ENCODE measurements at regions not wholly inside any gene's neighbourhood (a gene's known extent, or its start where the extent isn't known, plus 50 kb on each side); places are given as distances from the start of the nearest gene placed in this dataset.
A peak's percentile ranks its signal among the peaks of the same experiment; 100 is the strongest.

DNA sequence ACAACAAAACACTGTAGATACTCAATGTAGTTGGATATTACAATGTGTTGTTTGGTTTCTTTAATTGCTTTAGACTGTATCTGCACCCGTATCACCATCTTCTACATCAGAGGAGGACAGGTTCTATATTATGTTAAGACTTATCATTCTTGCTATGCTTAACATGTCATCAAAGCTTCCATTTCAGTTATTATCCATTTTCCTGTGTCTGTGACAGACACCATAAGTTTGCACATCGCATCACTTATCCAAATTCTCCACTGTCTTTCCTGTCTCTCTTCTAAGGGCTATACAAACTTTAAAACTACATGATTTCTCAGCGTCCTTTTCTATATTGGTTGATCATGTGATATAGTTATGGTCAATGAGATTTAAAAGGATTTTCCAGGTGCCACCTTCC, 719.0 kb downstream of the TBC1D32 start:
- DNase-seq, result no peak

DNA sequence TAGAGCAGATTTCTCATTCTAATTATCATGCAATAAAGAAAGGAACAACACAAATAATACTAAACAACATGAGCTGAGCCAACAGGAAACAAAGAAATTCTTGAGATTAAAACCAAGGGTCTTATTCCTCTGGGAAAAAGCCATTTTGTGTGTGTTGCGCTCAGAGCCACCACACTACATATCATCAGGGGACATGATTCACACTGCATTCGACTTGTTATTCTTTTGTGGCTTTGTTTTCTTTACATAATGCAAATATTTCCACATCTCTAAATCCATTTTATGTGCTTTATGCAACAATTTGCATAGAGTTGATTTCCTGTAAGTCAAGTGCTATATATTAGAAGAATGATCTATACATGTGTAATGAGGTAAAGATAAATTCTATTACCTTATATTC, 719.6 kb downstream of the TBC1D32 start:
- no peak for DNase-seq

GRCh38 chr6:120608826-120609225, 725.5 kb downstream of the TBC1D32 start:
- peak; percentile 76 for DNase-seq

DNA sequence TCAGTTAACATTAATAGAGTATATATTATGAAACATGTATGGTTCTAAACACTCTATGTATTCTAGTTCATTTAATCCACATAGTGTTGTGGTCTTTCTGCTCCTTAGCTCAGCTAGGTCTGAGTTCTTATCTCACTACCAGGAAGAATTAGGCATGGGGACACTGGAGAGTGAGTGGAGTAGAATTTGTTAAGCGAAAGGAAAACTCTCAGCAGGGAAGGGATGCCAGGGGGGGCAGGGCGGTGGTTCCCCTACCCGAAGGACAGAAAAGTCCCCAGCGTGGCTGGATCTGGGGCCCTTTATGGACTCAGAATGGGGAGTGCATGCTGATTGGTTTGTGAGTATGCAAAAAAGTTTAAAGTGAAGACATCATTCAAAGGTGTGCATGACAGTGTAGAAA, 727.5 kb downstream of the TBC1D32 start:
- DNase-seq, result no peak

GRCh38 chr6:120604510-120604909, 729.8 kb downstream of the TBC1D32 start:
- no peak for DNase-seq

- no peak for DNase-seq
Measured at GRCh38 chr6:120590611-120591010, 743.7 kb downstream of the TBC1D32 start.

- no peak for DNase-seq
Measured at GRCh38 chr6:120588424-120588823, 745.9 kb downstream of the TBC1D32 start.

DNA sequence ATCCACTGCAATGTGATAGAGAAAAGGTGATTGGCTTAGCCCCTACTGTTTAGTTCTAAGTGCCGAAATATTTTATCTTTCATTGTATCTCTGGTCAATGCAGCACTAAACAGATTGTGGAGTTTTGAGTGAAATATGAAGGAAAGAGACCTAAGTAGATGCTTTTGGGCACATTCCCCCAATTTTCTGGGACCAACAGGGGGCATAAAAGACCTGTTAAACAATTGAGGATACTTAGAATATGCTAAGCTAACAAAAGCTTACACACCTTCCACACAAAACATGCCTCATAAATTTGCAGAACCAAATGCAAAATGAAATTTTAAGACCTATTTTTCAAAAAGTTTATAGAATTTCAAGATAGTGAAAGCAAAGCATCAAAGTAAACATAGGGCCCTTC, 746.9 kb downstream of the TBC1D32 start:
- DNase-seq, result no peak

- DNase-seq, result no peak
Measured at GRCh38 chr6:120584111-120584760, 750.0 kb downstream of the TBC1D32 start.

DNA sequence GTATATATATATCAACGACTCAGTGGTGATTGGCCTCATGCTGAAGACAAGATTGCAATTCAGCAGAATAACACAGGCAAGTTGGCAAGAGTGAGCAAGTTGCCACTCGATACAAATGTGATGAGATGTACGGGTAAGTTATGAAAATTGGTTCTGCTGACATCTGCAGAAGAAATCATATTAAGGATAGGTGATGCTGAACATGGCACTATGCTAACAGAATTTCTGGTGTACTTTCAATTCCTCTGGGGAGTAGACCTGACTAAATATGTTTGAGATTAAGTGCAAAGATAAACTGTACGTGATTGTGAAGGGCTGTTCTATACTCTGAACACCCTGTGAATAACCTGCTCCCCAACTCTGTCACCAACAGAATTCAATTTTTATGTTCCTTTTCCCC, 758.2 kb downstream of the TBC1D32 start:
- no peak for DNase-seq

DNA sequence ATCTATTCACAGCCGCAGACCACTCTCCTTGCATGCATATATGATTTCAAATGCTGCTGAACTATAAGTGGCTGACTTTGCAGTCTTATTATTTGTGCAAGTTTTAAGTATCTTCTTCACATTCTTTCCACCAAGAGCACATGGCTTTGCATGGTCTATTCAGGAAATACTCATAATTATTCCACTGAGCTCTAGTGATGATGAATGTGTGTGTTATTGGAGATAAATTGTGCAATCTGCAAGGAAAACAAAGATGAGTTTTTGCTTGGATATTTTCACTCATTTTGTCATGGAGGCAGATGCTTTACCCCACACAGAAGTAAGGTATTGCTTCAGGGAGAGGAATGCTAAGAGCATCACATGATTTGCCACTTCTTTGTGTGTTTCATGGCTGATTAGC, 764.6 kb downstream of the TBC1D32 start:
- peak; percentile 38 for DNase-seq

GRCh38 chr6:120564779-120565178, 769.5 kb downstream of the TBC1D32 start:
- DNase-seq, result no peak

- no peak for DNase-seq
Measured at GRCh38 chr6:120558294-120558693, 776.0 kb downstream of the TBC1D32 start.

DNA sequence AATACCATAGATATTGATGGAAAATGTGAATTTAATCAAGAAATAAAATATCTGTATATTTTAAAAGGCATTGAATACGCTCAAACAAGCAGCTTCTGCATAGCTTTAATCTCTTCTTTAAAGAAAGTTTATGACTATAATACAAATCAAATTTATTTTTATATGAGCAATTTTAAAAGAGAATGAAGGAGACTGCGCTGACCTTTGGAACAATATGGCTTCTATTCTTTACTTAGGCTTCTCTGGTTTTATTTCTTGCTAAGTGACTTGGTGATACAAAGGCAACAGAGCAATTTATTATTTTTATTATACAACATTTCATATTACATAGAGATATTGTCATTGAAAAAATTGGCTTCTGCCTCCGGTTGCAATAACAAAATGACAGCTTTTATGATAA, 776.7 kb downstream of the TBC1D32 start:
- DNase-seq, result no peak

DNA sequence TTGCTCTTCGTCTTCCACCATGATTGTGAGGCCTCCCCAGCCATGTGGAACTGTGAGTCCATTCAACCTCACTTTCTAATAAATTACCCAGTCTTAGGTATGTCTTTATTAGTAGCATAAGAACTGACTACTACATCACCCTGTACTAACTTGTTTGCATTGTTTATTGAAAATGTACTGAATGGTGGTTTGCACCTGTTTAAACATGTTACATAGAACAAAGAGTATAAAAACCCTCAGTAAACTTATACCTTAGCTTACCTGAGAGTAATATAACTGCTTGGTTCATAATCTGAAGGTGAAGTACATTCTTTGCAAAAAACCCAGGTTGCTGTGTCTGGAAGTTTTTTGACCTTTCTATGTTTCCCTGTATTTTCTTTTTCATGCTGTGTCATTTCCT, 777.8 kb downstream of the TBC1D32 start:
- no peak for DNase-seq

- DNase-seq, result no peak
Measured at GRCh38 chr6:120553353-120553752, 780.9 kb downstream of the TBC1D32 start.

DNA sequence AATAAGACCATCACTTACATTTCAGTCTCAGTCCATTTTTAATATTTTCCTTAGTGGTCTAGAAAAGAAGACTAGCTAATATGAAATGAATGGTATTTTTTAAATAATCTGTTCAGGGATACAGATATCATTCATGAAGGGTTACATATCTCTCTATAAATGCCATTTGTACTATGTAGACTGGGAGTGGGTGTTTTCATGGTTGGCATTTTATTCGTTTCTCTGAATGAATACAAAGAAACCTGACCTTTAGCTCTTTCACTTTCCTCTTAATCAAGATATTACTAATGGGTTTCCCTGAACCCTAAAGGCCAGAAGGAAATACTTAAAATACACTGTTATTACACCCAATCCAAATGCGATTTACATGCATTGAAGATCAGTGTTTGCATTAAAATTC, 788.9 kb downstream of the TBC1D32 start:
- no peak for DNase-seq

DNA sequence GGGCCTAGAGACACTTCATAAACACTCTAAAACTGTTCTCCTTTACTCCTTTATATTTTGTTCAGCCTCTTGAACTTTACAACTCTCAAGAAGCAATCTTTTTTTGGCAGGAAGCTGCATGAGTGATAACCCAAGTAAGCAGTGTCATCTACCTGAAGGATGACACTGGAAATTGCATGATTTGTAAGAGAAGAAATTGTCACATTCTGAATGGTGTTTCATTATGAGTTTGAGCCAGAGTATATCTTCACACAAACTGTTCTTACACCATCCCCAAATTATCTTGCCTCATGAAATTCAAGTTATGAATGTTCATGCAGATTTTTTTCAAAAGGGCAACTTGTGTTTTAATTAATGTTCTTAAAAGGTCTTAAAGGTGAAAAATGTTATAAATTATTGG, 799.3 kb downstream of the TBC1D32 start:
- DNase-seq, result no peak

GRCh38 chr6:120526576-120526975, 807.7 kb downstream of the TBC1D32 start:
- no peak for DNase-seq

DNA sequence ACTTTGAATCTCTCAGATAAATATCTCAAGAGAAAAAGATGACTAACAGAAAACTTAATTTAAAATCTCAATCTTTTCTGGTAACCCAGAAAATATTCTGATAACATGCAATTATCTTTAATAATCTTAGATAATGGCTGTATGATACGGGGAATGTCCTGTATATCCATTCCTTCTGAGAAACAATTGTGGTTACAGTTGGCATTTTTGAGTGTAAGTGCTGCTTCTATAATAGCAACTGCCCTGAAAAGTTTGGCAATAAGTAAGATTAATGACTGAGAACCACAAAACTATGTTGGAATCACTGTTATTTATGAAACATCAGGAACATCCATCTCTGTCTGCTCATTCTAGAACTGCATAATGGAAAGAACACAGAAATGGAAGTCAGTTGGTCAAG, 819.7 kb downstream of the TBC1D32 start:
- no peak for DNase-seq

DNA sequence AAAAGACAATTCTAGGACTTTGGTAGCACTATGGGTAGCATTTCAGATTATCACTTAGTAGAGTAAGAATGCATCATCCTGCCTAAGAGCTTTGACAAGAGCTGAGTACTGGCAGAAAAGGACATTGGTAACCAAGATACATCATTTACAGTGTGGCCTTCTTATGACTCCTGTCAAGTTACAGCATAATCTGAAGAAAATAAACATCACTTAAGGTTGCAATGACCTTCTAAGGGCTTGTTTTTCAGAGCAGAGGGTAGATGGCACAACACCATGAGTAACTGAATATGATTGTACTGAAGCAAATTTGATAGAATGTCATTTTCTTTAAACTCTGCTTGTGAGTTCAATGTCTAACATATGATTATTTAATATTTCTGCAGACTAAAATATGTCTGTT, 822.6 kb downstream of the TBC1D32 start:
- DNase-seq, result no peak

- no peak for DNase-seq
Measured at GRCh38 chr6:120498711-120499110, 835.6 kb downstream of the TBC1D32 start.

GRCh38 chr6:120496661-120497060, 837.6 kb downstream of the TBC1D32 start:
- DNase-seq, result no peak

DNA sequence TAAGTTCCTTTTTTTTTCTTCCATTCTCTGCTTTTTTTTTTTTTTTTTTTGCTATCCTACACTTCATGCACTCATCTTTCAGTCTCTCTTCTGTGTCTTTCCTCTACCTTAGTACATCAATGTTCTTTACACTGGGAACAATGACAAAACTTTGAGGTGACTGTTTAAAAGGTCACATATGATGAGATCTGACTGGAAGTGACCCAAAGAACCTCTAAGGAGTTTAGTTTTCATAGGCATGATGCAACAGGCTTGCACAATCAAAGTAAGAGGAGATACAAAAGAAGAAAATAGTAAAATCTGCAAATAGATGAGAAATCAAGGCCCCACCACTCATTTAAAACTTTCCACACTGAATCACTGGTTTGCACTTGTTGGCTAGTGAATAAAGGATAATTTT, 840.8 kb downstream of the TBC1D32 start:
- DNase-seq, result peak; percentile 1

- no peak for DNase-seq
Measured at GRCh38 chr6:120489941-120490340, 844.3 kb downstream of the TBC1D32 start.

GRCh38 chr6:120484146-120484545, 850.1 kb downstream of the TBC1D32 start:
- no peak for DNase-seq

All from fibroblast of skin of right biceps (primary cell).